ENCODE measurements at regions not wholly inside any gene's neighbourhood (a gene's known extent, or its start where the extent isn't known, plus 50 kb on each side); places are given as distances from the start of the nearest gene placed in this dataset.

DNA sequence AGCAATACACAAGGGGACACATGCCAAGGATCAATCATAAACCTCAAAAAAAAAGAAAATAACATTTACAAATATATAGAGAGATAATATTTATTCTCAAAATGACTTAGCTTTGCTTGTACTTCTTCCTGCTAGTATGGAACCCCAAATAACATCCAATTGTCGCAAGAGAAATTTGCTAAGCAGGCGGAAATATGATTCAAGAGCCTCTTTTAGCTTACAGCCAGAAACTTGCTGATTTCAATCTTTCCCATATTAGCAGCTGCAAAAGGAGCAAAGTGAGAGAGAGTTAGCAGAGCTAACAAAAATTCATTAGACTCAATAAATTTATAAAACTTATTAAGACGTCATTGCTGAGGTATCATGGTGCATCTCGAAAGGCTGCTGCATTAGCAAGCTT is 294.9 kb downstream of the FSIP2 start:
- Mint-ChIP-seq H3K4me1 (no peaks in the 10 kb centered on the region), H3K9me3 (no peaks in the 10 kb centered on the region), H3K36me3 (ENCODE audit: low read depth) (no peaks in the 10 kb centered on the region), H3K4me3 (no peak overlapping the region), H3K27me3 (no peaks in the 10 kb centered on the region), H3K27ac (no peak overlapping the region)
- TF ChIP-seq, protein P1, sequence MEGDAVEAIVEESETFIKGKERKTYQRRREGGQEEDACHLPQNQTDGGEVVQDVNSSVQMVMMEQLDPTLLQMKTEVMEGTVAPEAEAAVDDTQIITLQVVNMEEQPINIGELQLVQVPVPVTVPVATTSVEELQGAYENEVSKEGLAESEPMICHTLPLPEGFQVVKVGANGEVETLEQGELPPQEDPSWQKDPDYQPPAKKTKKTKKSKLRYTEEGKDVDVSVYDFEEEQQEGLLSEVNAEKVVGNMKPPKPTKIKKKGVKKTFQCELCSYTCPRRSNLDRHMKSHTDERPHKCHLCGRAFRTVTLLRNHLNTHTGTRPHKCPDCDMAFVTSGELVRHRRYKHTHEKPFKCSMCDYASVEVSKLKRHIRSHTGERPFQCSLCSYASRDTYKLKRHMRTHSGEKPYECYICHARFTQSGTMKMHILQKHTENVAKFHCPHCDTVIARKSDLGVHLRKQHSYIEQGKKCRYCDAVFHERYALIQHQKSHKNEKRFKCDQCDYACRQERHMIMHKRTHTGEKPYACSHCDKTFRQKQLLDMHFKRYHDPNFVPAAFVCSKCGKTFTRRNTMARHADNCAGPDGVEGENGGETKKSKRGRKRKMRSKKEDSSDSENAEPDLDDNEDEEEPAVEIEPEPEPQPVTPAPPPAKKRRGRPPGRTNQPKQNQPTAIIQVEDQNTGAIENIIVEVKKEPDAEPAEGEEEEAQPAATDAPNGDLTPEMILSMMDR (IDR thresholded peaks at IDR 0.05), result no peak
- DNase-seq (no peak), ATAC-seq (ENCODE audit: low read depth) (no peak)
- intact Hi-C loops (cut with micrococcal nuclease), result no loop called here
- POLR2A ChIA-PET, result no interaction called here
- CTCF ChIA-PET, result no interaction called here

DNA sequence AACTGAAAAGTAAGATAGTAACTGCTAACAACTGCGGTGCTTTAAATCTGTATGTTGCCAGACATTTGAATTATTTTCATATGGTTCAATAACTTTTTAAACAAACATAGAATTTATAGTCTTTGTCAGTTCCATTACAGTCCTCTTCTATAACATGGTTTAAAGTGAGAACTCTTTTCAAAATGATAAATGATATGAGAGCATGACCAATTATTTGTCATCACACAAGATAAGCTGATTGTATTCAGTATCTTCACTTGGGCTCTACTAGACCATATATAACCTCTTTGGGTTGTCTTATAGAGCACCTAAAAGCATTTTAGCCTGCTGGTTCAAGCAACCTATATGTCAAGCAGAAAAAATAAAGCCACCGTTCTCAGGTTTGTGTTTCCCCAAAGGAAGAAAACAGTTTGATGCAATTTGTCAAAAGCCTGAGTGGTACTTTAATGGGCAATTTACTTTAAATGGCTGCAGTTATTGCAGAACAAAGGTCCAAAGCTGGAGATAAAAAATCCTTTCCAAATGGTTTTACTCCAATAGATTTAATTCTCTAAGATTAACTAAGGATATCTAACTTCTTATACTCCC is 298.4 kb downstream of the FSIP2 start:
- POLR2A ChIA-PET, result no interaction called here
- no peak for DNase-seq

DNA sequence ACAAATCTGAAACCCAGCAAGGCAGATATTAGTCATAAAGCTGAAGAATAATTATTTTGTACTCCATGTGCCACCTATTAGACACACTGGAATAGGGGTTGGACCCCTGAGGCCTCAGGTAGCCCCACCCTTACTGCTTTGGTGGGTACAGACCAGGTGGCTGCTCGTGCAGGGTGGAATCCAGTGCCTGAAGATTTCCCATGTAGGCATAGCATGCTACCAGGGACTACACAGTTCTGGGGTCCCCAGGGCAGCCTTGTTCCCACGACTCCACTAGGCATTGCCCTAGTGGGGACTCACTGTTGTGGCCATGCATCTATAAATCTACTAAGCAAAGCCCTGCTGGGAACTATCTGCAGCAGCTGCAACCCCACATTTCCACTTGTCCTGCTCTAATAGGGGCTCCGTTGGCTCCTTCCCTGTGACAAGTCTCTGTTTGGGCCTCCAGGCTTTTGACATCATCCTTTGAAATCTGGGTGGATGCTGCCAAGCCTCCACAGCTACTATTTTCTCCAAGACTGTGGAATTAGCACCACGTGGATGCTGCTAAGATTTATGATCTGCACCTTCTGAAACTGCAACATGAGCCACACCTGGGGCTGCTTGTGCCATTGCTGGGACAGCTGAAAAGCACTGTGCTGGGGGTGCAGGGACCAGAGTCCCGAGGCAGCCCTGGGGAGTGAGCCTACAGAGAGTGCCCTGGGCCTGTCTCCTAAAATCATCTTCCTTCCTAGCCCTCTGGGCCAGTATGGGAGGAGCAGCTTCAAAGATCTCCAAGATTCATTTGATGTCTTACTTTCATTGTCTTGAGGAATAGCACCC is 303.8 kb downstream of the FSIP2 start:
- POLR2A ChIA-PET, result no interaction called here
- no peak overlapping the region for H3K4me3 Mint-ChIP-seq

More for the DNA sequence above, 298.4 kb downstream of the FSIP2 start:
- Mint-ChIP-seq H3K4me1 (no peaks in the 10 kb centered on the region), H3K9me3 (no peaks in the 10 kb centered on the region), H3K4me3 (no peak overlapping the region), H3K36me3 (ENCODE audit: low read depth) (no peaks in the 10 kb centered on the region), H3K27me3 (no peaks in the 10 kb centered on the region), H3K27ac (no peak overlapping the region)
- TF ChIP-seq, protein P1 (IDR thresholded peaks at IDR 0.05), result no peak
- CTCF ChIA-PET, result no interaction called here
- intact Hi-C loops (cut with micrococcal nuclease), result no loop called here
- no peak for ATAC-seq (ENCODE audit: low read depth)

DNA sequence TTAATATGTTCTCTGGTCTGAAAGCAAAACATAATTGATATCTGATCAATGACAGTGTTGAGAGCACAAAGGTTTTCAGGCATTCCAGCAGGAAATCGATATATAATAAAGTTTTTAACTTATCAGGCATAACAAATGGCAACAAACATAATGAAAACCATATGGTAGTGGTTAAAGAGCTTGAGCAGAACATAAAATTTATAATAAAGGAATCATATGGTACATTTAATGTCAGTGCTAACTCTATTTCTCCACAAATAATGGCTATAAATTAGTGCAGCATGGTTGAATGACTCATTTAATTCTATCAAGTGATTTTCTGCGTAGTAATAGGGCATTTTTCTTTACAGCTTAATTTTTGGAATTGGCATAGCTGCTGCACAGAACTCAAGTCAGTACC is 306.2 kb downstream of the FSIP2 start:
- H3K36me3 Mint-ChIP-seq (ENCODE audit: low read depth), result no peaks in the 10 kb centered on the region
- no peaks in the 10 kb centered on the region for H3K9me3 Mint-ChIP-seq
- TF ChIP-seq, protein P1 (IDR thresholded peaks at IDR 0.05), result no peak
- DNase-seq (no peak), ATAC-seq (ENCODE audit: low read depth) (no peak)
- ChIA-PET POLR2A (no interaction called here), CTCF (no interaction called here)
- no peak overlapping the region for H3K4me3 Mint-ChIP-seq
- no peaks in the 10 kb centered on the region for H3K4me1 Mint-ChIP-seq
- no peaks in the 10 kb centered on the region for H3K27me3 Mint-ChIP-seq
- intact Hi-C loops (cut with micrococcal nuclease), result no loop called here
- no peak overlapping the region for H3K27ac Mint-ChIP-seq

More for the DNA sequence above, 303.8 kb downstream of the FSIP2 start:
- Mint-ChIP-seq H3K27me3 (no peaks in the 10 kb centered on the region), H3K9me3 (no peaks in the 10 kb centered on the region), H3K27ac (no peak overlapping the region), H3K36me3 (ENCODE audit: low read depth) (no peaks in the 10 kb centered on the region), H3K4me1 (no peaks in the 10 kb centered on the region)
- intact Hi-C loops (cut with micrococcal nuclease), result no loop called here
- DNase-seq, result no peak
- TF ChIP-seq, protein P1 (IDR thresholded peaks at IDR 0.05), result no peak
- no peak for ATAC-seq (ENCODE audit: low read depth)
- CTCF ChIA-PET, result no interaction called here

DNA sequence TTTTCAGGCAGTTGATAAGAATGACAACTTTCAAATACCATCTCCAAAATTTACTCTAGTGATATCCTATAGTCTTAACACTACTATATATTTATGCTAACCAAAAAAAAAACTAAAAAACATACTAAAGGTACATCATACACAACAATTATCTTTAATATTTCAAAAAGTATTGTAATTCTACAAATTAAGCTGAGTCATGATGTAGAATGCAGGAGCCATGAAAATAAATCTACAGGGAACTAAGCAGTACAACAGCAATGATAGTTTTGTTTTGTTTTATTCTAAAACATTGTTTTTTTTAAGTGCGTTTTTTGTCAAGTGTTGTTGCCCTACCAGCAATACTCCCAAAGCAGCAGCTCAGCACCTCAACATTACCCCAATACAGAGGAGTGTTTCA is 314.3 kb downstream of the FSIP2 start:
- H3K27me3 Mint-ChIP-seq, result no peaks in the 10 kb centered on the region
- ATAC-seq (ENCODE audit: low read depth) (no peak), DNase-seq (no peak)
- H3K4me1 Mint-ChIP-seq, result no peaks in the 10 kb centered on the region
- H3K27ac Mint-ChIP-seq, result no peak overlapping the region
- intact Hi-C loops (cut with micrococcal nuclease), result no loop called here
- CTCF ChIA-PET, result no interaction called here
- H3K9me3 Mint-ChIP-seq, result no peaks in the 10 kb centered on the region
- TF ChIP-seq, protein P1 (IDR thresholded peaks at IDR 0.05), result no peak
- POLR2A ChIA-PET, result no interaction called here
- no peaks in the 10 kb centered on the region for H3K36me3 Mint-ChIP-seq (ENCODE audit: low read depth)
- H3K4me3 Mint-ChIP-seq, result no peak overlapping the region
